ENCODE measurements at regions not wholly inside any gene's neighbourhood (a gene's known extent, or its start where the extent isn't known, plus 50 kb on each side); places are given as distances from the start of the nearest gene placed in this dataset.

GRCh38 chr15:89413877-89414276, 79.3 kb upstream of the POLG start:
- no peaks in the 10 kb centered on the region for H3K36me3 ChIP-seq
- H3K4me3 ChIP-seq: no peak overlapping the region
- peaks cover 14% of the 10 kb centered on the region for H3K27me3 ChIP-seq
- no peak for DNase-seq (ENCODE audit: low spot score in 2 of 2)
- no peaks in the 10 kb centered on the region for H3K9me3 ChIP-seq
- no peak for TF ChIP-seq CTCF (IDR thresholded peaks at IDR 0.05)
- intact Hi-C loops (cut with DNase I): no loop called here
- no peak overlapping the region for H3K27ac ChIP-seq
- peaks cover 0 to 5% of the 10 kb centered on the region in 2 donors for H3K4me1 ChIP-seq

GRCh38 chr15:89412905-89413411, 78.3 kb upstream of the POLG start:
- no peak for TF ChIP-seq CTCF (IDR thresholded peaks at IDR 0.05)
- no peak for DNase-seq (ENCODE audit: low spot score in 2 of 2)
- Histone ChIP-seq H3K27ac (no peak overlapping the region), H3K27me3 (peaks cover 18% of the 10 kb centered on the region), H3K4me3 (no peak overlapping the region), H3K36me3 (no peaks in the 10 kb centered on the region), H3K4me1 (peaks cover 0 to 9% of the 10 kb centered on the region in 2 donors), H3K9me3 (no peaks in the 10 kb centered on the region)
- intact Hi-C loops (cut with DNase I): no loop called here

GRCh38 chr15:89410039-89410435, 75.4 kb upstream of the POLG start:
- peaks cover 0 to 16% of the 10 kb centered on the region in 2 donors for H3K4me1 ChIP-seq

GRCh38 chr15:89409184-89410038, 74.8 kb upstream of the POLG start:
- Histone ChIP-seq H3K27me3 (peaks cover 23% of the 10 kb centered on the region), H3K27ac (no peak overlapping the region), H3K4me1 (peaks cover 0 to 16% of the 10 kb centered on the region in 2 donors), H3K36me3 (no peaks in the 10 kb centered on the region), H3K4me3 (peak overlapping the region; percentile 28 to 47), H3K9me3 (no peaks in the 10 kb centered on the region)
- DNase-seq (ENCODE audit: low spot score in 2 of 2): no peak
- TF ChIP-seq CTCF (IDR thresholded peaks at IDR 0.05): no peak
- intact Hi-C loops (cut with DNase I): no loop called here

More at GRCh38 chr15:89410039-89410435, 75.4 kb upstream of the POLG start:
- no peaks in the 10 kb centered on the region for H3K36me3 ChIP-seq
- no peak overlapping the region for H3K4me3 ChIP-seq
- no peak for TF ChIP-seq CTCF (IDR thresholded peaks at IDR 0.05)
- H3K9me3 ChIP-seq: no peaks in the 10 kb centered on the region
- H3K27me3 ChIP-seq: peaks cover 23% of the 10 kb centered on the region
- intact Hi-C loops (cut with DNase I): no loop called here
- no peak for DNase-seq (ENCODE audit: low spot score in 2 of 2)
- no peak overlapping the region for H3K27ac ChIP-seq

GRCh38 chr15:89408372-89409183, 74.0 kb upstream of the POLG start:
- no peak for DNase-seq (ENCODE audit: low spot score in 2 of 2)
- intact Hi-C loops (cut with DNase I): no loop called here
- no peaks in the 10 kb centered on the region for H3K36me3 ChIP-seq
- H3K4me3 ChIP-seq: peak overlapping the region; percentile 28 to 47
- no peak for TF ChIP-seq CTCF (IDR thresholded peaks at IDR 0.05)
- H3K9me3 ChIP-seq: no peaks in the 10 kb centered on the region
- H3K27me3 ChIP-seq: peaks cover 23% of the 10 kb centered on the region
- H3K4me1 ChIP-seq: peaks cover 0 to 16% of the 10 kb centered on the region in 2 donors
- H3K27ac ChIP-seq: no peak overlapping the region
